ENCODE measurements at regions not wholly inside any gene's neighbourhood (a gene's known extent, or its start where the extent isn't known, plus 50 kb on each side); places are given as distances from the start of the nearest gene placed in this dataset.

DNA sequence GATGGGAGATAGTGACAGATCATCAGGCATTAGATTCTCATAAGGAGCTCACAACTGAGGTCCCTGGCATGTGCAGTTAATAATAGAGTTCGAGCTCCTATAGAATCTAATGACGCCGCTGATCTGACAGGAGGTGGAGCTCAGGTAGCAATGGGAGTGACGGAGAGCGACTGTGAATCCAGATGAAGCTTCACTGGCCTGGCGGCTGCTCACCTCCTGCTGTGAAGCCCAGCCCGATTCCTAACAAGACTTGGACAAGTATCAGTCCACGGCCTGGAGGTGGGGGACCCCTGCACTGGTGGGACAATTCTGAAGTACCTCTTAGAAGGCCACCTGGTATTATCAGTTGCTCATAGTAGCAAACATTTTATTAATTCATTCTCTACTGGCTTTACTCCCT is 377.9 kb upstream of the ITGA1 start:
- DNase-seq, result no peak

DNA sequence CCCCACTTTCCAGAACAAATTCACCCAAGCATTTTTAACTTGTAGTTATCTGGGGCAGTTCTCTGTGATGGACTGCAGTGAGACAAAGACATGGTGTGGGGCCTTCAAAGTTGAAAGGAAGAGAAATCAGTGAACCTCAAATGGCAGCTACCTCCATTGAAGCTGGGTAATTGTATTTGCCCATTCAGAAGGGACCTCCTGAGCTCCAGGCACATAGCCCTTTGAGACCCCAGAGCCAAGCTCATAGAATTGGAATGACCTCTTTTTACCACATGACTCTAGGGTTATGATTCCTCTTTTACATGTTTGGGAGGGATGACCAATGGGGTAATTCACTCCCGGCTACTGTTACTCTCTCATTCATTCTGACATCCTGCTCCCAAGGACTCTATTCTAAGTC is 368.4 kb upstream of the ITGA1 start:
- DNase-seq, result no peak

DNA sequence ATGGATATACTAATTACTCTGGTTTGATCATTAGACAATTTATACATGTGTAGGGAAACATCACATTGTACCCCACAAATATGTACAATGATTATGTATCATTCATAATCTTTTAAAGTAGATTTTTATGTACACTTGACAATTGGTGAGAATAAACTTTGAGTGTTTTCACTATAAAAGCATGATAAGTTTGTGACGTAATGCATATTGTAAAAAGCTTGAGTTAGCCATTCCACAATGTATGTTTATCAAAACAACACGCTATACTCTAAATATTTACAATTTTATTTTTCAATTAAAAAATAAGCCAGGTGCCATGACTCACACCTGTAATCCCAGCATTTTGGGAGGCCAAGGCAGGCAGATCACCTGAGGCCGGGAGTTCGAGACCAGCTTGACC is 360.1 kb upstream of the ITGA1 start:
- DNase-seq, result no peak

DNA sequence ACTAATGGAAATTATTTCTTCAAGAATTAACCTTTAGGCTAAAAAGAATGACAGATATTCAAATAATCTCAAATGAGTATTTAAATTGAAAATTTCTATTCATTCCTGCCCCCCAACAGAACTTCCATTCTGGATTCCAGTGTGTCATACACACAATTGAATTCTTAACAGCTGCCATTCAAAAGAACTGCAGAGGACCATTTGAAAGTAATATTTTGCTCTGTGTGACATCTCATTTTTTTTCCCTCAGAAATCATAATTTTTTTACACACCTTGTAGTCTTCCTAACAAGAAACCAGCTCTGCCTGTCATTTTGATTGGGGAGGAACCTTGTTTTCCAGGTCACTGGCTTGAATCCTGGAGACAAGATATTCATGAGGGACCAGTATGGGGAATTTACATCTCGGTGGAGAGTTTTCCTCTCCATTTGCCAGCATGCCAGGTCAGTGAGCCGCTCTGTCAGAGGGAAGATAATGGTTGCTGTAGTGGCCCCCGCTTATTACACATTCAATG is 358.7 kb upstream of the ITGA1 start:
- DNase-seq, result no peak

DNA sequence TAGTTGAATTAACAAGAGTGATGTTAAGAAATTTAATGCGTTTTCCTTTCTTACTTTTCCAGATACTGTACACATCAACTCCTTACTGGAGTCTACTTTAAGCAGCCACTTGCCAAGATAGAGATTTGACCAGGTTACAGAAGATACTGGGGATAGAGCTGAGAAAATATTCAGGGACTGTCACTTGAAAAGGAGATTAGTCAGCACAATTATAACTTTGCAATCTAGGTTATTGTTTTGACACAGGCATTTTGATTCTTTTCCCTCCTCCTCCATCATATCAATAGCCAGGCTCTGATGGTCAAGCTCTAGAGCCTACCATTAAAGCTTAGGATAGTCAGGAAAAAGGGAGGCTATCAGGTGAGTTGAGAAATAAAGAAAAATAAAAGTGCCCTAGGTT is 345.9 kb upstream of the ITGA1 start:
- DNase-seq, result no peak

DNA sequence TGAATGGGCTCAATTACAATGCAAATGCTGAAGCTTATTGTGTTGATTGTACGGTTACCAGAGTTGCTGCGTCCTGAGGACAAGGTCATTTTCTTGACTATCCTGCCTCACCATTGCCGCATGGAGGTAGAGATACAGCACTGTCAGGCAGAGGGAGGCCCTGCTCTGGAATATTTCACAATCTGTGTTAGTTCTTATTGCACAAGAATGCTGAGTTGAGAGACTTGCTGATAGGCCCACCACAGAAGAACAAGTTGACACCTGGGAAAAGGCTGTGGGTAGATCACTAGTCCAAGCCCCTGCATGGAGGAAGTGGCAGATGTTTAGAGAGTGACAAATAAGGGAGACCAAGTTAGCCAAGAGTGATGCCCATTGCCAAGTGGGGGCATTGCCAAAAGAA is 344.5 kb upstream of the ITGA1 start:
- DNase-seq, result no peak

DNA sequence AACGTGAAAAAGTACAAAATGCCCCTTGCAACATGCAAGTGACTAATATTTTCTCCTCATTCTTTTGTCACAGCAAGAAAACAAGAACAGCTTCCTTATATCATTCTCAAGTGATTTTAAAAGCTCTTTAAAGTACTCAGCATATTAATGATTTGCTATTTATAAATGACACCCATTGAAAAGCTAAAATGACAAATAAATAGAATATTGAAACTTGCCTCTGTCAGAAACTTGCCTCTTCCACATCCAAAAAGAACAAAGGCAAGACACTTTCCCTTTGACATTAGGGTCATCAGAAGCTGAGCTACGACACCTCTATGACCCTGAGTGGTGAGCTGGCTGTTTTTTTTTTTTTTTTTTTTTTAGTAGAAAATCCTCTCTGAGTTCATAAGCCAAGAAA is 339.6 kb upstream of the ITGA1 start:
- DNase-seq, result no peak

DNA sequence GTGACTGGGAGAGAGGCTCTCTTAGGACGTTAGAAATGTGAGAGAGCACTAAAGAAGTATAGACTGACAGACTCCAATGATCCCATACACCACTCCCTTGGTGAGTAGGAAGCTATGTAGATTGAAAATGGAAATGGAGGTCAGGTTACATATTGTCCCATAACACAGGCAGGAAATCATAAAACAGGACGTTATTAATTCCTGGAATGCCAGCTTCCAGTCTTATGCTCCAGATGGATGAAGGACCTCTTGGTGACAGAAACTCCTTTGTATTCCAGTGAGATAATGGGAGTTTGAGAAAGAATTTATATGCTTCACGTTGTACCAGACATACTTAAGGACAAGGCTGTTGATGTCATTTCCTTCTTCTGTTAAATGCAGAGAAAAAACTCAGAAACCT is 338.2 kb upstream of the ITGA1 start:
- DNase-seq, result peak in 1 of 3 donors; percentile 4

DNA sequence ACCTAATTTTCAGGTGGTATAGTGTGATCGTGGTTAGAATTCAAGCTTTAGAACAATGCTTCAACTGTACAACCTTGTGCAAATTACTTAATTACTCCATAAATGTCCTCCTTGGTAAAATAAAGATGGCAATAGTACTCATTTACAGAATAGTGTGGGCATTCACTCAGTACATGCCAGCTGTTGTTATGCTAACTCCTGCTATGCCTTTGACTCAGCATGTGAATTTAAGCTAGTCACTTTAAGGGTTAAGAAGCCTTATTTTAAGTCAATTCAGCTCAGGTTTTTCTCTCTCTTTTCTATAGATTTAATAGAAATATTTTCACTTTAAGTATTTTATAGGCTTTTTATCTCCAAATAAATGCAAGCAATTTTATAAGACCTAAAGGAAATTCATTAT is 335.6 kb upstream of the ITGA1 start:
- no peak for DNase-seq

DNA sequence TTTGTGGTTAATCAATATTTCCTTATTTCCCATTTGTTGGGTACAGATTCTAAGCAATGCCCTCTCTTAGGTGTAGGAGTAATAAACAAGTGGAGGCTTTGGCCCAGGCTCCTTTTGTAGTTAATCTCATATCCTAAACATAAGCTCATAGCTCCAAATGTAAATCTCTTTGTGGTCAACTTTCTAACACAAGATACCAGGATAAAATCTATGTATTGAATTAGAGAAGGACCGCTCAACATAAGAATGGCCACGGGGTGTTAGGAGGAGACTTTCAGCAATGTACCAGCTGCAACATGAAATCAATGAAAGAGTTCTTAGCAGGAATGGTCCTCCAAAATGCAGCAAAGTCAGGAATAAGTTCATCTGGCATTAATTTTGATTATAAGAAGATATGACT is 334.5 kb upstream of the ITGA1 start:
- DNase-seq, result no peak

DNA sequence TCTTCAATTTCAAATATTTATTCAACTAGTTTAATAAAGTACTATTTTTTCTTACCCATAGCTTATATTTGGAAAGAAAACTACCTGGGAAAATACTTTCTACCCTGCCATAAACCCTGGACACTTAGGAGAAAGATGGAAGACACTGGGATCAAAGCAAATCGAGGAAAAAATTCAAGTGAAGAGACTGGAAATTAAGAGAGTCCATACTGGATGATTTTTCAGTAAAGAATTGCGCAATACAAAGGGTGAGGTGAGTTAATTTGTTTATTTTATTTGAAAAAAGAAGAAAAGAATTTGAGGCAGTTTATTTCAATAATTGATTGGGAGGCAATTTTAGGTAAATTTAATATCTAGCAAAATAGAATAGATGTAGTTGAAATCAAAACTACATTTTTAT is 331.8 kb upstream of the ITGA1 start:
- DNase-seq, result no peak

DNA sequence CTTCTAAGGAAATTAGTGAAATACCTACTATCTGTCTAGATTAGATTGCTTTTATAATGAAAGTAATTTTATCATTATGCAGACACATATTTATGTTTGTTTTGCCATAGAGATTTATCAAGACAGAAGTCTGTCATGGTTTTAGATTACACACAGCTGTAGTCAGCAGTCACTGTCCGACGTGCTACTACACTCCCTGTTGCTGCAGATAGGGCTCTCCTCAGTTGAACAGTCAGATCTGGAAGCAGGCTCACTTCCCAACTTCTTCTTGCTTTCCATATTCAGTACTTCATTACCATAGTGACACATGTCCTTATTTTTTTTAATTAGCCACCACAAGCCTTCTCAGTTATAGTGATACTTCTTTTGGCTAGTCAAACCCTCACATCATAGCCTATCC is 329.9 kb upstream of the ITGA1 start:
- DNase-seq, result peak in 1 of 3 donors; percentile 3

DNA sequence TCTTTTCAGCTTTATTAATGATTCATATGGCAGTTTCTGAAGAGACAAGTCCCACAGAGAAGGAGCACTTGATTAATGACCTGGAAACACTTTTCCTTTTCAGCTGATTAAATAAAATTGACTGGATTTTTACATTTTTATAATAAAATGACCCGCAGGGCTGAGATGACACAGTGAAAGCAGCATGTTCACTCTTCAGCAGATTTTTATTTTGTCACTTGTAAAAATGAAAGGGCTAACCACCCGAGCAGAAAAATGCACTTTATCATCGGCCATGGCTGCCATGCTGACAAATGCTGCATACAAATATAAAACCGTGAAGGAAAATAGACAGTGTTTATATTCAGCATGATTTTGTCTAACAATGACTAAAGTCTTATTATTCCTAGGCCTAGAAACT is 321.6 kb upstream of the ITGA1 start:
- no peak for DNase-seq

DNA sequence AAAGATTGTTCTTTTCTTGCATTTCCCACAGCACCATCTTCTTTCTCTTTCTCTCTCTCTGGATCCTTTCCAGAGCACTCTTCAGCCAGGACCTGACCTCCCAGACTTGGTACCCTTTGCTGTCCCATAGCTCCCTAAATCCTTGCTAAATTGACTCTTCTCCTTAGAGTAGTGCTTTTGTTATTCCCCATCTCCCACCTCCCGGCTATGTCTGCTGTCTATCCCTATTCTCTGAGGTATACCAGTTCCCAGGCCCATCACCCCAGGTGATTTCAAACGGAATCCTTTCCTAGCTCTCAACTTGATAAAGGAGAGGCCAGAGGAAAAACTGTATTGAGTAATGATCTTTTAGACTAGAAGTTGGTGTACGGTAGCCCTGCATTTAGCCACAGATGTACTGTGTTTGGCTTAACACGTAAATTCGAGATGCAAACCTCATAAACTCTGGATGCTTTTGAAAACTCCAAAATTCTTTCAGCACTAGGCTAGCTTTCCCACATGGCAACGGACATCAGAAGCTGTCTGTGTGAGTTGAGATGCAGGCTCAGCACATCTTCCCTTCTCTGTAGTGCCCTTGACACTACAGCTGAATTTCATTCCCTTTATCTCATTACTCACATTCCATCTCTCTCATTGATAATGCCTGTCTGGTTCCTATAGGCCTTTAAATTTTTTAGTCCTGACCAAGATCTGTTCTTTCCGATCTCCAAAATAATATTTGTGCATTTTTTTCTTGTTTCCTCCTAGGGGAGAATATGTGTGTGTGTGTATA is 320.8 kb upstream of the ITGA1 start:
- DNase-seq, result no peak

DNA sequence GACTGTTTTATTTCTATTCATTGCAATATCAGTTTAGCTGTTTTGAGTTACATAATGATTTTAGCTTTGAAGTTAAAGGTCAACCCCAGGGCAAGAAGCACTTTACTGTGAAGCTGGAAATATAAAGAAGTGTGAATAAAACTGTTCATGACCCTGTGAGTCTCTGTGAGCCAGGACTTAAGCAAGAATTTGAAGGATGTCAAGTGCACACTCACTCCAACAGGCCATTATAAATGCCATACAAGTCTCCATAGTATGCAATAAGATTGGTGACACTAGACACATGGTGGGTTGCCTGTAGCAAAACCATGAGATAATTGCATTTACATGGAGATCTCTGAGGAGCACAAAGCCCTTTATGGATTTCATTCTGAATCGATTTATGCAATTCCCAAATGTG is 318.7 kb upstream of the ITGA1 start:
- DNase-seq, result peak in 1 of 3 donors; percentile 4

DNA sequence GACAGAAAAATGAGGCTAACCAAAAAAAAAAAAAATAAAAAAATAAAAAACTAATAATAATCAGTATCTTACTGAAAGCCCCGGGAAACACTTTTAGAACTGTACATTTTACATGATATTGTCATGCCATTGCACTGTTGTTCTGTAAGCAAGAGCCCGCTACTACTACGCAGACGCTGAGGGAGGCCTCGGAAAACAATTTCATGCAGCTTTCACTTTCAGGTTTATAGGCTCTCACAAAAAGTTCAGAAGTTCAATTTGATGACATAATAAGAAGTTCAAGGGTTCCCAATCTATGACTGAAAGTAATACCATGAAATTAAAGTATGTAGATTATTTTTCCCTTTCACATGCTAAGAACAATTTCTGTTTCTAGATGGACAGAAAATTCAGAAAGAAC is 318.3 kb upstream of the ITGA1 start:
- DNase-seq, result peak in 1 of 3 donors; percentile 9

DNA sequence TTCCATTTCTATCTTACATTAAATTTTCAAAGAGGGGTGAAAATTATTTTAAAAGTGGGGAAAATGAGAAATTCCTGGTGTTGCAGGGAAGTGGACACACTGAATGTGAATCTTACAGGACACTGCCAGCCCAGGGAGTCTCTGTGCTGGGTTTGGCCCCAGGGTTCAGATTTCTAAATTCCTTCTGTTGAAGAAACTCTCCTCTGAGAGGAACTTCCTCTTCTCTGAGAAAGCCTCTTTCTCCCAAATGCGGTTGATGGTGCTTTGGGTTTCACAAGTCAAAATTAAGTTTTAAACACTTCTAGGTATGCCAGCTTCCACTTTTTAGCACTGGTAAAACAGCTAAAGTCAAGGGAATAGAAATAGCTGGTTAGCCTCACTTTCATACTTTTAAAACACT is 317.9 kb upstream of the ITGA1 start:
- DNase-seq, result peak in 1 of 3 donors; percentile 1

DNA sequence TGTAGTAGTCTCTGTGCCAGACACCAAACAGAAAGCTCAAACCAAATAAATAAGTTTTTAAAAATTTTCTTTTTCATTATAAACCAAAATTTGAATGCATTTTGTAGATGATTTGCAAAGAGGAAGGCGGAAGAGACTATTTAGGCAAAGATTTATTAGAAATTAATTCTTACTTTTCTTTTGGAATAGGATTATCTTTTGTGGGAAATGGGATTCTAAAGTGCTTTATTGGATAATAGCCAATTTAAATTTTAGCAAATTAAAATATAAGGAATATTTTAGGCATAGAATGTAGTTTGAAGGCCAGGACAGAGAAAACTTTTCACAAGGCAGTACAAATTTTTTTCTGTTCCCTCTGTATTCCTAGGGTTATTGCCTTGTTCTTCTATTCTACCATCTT is 311.4 kb upstream of the ITGA1 start:
- DNase-seq, result no peak

DNA sequence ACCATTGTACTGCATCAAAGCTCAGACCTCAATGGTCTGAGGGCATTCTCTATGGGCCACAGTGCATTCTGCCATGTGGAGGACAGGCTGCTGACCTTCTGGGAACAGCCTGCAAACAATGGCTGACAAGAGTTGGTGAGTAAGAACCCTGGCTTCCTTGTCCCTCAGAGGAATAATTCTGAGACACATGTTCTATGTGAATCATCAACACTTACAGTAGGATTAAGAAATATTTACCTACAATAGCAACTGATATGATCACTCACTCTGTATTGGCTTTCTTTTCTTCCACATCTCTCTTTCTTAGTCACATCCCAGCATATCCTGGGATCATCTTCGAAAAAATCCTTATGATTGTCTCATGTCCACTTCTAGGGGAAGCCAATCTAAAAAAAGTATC is 306.5 kb upstream of the ITGA1 start:
- DNase-seq, result no peak

DNA sequence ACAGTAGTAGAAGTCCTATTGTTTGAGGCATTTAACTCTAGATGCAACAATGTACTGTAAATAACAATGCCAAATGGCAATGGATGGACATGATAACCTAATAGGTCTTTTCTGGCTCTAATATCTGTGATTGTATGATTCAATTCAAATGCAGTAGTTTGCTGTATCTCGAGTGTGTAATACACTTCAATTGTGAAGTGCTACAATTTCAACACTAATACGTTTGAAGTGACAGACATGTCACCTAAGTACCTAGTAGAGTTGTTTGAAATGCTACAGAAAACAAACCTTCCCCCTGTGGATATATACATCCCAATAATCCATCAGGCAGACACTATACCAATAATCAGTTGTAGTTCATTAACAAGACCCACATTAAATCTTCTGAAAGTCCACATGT is 305.9 kb upstream of the ITGA1 start:
- no peak for DNase-seq

DNA sequence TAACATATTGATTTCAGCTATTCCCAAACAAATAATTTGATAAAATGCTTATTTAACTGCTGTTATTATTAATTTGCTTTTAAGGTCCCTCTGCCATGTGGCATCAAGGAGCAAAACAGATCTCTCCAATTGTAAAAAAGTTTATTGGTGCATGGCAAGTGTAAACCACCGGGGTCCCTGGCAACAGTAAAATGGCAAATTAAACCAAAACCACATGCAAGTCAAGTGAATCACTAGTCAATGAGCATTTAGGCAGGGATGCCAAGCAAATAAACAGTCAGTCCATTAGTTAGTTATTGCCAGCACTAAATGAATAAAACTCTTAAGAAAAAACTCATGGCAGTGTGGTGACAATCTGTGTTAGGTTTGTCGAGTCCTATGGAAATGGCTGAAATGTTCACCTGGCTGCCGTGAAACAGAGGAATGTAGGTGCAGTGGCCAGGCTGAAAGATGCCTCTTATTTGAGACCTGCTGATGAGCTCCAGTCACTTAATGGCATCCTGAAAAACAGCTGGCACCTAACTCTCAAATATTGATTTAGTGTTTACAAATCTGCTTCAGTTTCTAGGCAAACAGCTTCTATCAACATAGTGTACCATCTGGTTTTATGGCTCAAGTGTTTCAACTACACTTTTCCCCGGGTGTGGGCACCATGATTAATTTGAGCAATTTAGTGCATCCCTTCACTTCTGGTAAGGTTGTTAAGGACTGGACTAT is 296.5 kb upstream of the ITGA1 start:
- DNase-seq, result no peak

DNA sequence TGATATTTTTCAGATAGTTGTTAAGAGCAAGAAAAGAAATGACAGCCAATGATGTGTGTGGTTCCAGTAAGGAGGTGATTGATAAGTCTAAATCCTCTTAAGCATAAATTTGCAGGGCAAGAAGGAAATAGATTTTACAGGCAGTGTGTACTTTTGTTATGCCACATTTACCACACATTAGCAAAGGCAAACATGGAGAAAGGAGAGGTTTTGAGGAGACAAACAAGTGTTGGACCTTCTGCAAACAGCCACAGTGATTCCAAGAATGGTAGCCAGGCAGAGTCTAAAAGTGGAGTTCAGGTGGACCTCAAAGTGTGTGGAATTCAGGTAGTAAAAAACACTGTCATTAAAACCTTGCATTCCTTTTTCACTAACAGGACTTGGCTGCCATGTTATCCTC is 295.9 kb upstream of the ITGA1 start:
- DNase-seq, result no peak

DNA sequence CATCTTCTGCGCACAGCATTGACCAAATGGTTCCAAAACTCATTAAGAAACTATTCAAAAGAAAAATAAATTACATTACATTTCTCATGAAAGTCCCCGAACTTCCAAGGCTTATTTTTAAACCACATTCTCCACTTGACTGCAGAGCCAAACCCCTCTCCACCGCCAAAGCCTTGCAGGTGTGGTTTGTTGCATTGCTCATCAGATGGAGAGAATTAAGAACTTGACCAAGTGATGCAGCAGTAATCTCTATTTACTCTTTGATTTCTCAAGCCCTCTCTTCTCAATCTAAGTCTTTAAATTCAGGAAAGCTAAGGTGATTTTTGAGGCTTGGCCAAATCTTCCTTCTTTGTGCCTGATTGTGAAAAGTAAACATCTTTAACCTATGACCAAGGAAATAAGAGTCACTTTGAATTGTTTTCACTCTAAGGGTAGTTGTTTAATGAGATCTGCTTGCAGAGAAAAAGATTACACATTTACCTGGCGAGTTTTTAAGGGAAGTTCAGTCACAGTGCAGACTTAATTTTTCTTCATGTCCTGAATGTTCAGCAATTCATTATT is 290.5 kb upstream of the ITGA1 start:
- no peak for DNase-seq
